Kidney (tissue), 13 donors: ENCODE measurements at regions not wholly inside any gene's neighbourhood (a gene's known extent, or its start where the extent isn't known, plus 50 kb on each side); places are given as distances from the start of the nearest gene placed in this dataset.

Source experiments
- DNase-seq, 5 donors: peaks; one replicate each; pipeline ENCODE4 v3.0.0-alpha.2; 2013 to 2020
- FAIRE-seq: peaks from 2 replicates; lab custom pipeline; 2012; peaks lifted over from hg19 to GRCh38; lab: Jason Lieb, UNC
- H3K27ac ChIP-seq, 2 donors: one replicate each; pipeline ENCODE4 v1.7.0; 2013; ENCODE audit warnings: low read depth in 2 of 2, low read length in 2 of 2, inconsistent platforms in 1 of 2
- H3K27me3 ChIP-seq: one replicate; pipeline ENCODE4 v1.7.1; 2013; ENCODE audit warnings: low read length, inconsistent platforms; ENCODE audit not compliant: control insufficient read depth, insufficient read depth
- H3K36me3 ChIP-seq, 3 donors: one replicate each; pipeline versions ENCODE4 v1.7.0 to v1.7.1; 2013; ENCODE audit warnings: low read length in 3 of 3, control low read depth in 1 of 3, inconsistent platforms in 1 of 3; ENCODE audit not compliant: insufficient read depth in 3 of 3, control insufficient read depth in 2 of 3
- H3K4me1 ChIP-seq, 3 donors: one replicate each; pipeline versions ENCODE4 v1.7.0 to v1.7.1; 2013; ENCODE audit warnings: low read length in 3 of 3, inconsistent platforms in 1 of 3, low read depth in 1 of 3; ENCODE audit not compliant: control insufficient read depth in 2 of 3, insufficient read depth in 2 of 3
- H3K4me3 ChIP-seq, 3 donors: one replicate each; pipeline versions ENCODE4 v1.7.0 to v1.8.1; 2013; ENCODE audit warnings: low read length in 3 of 3, control low read depth in 1 of 3, inconsistent platforms in 1 of 3
- H3K9ac ChIP-seq, 3 donors: one replicate each; pipeline versions ENCODE4 v1.7.0 to v1.7.1; 2013; ENCODE audit warnings: low read length in 3 of 3, control low read depth in 1 of 3, inconsistent platforms in 1 of 3
- H3K9me3 ChIP-seq, 3 donors: one replicate each; pipeline versions ENCODE4 v1.7.0 to v1.7.1; 2013; ENCODE audit warnings: low read length in 3 of 3, control low read depth in 1 of 3, inconsistent platforms in 1 of 3; ENCODE audit not compliant: control insufficient read depth in 2 of 3, insufficient read depth in 1 of 3
- CTCF ChIP-seq: IDR thresholded peaks from 3 replicates; pipeline ENCODE4 v1.5.1; 2012; ENCODE audit warnings: mild to moderate bottlenecking, moderate library complexity, borderline replicate concordance; ENCODE audit not compliant: insufficient read depth; ENCODE audit errors: extremely low read depth
- intact Hi-C: fragments of 100-400 bp; cut with DNase I; formaldehyde crosslinking; loops from one replicate; pipeline ENCODE4 v1.11.1; 2022
- donor health status: control.
- donor health status: control.
- donor health status: control.
- donor health status: control.
- donor health status: control.
- donor health status: DM: yes; HTN: yes; CAD: no.
- donor health status: Normal renal cell carcinoma (clear cell type).

GRCh38 chr2:129880971-129881370 lies 98.5 kb upstream of the RAB6C start:
- intact Hi-C loops: no loop called here
- no peak overlapping the region for H3K27ac ChIP-seq
- H3K9me3 ChIP-seq: no peaks in the 10 kb centered on the region
- H3K9ac ChIP-seq: no peak overlapping the region
- H3K4me3 ChIP-seq: no peak overlapping the region
- no peaks in the 10 kb centered on the region for H3K27me3 ChIP-seq
- no peaks in the 10 kb centered on the region for H3K36me3 ChIP-seq
- DNase-seq (peak in 1 of 5 donors; percentile 35), FAIRE-seq (no peak)
- no peak for TF ChIP-seq CTCF
- peaks cover 2 to 7% (median 3%) of the 10 kb centered on the region in 3 donors for H3K4me1 ChIP-seq

- TF ChIP-seq CTCF: no peak
- H3K9me3 ChIP-seq: no peaks in the 10 kb centered on the region
- FAIRE-seq (no peak), DNase-seq (no peak)
- H3K9ac ChIP-seq: no peak overlapping the region
- no peaks in the 10 kb centered on the region for H3K27me3 ChIP-seq
- intact Hi-C loops: no loop called here
- peaks cover 0 to under 1% (median 0%) of the 10 kb centered on the region in 3 donors for H3K4me1 ChIP-seq
- no peaks in the 10 kb centered on the region for H3K36me3 ChIP-seq
- H3K27ac ChIP-seq: no peak overlapping the region
- H3K4me3 ChIP-seq: no peak overlapping the region
These were observed 97.6 kb upstream of the RAB6C start for GRCh38 chr2:129881786-129882396.

DNA sequence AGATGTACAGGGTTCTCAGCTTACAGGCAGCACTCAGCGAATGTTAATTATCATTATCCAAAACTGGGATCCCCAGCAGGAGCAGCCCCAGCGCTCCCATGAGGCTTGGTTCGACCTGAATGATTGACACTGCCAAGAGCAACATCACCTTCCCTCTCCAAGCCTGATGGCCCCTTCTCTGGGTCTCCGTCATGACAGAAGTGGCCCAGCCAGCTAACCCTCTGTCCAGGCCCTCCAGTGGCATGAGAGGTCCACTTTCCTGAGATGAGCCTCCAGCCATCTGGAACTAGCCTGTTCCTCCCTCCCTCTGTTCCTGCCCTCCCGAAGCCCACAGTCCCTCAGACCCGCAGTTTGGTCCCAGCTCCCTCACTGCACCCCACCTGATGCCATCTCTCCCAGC lies 97.0 kb upstream of the RAB6C start:
- Histone ChIP-seq H3K4me1 (no peaks in the 10 kb centered on the region), H3K4me3 (no peak overlapping the region), H3K27me3 (no peaks in the 10 kb centered on the region), H3K9ac (no peak overlapping the region), H3K27ac (no peak overlapping the region), H3K9me3 (no peaks in the 10 kb centered on the region), H3K36me3 (no peaks in the 10 kb centered on the region)
- FAIRE-seq (no peak), DNase-seq (peak in 1 of 5 donors; percentile 11)
- TF ChIP-seq CTCF: no peak
- intact Hi-C loops: no loop called here

GRCh38 chr2:129883121-129883520 lies 96.3 kb upstream of the RAB6C start:
- intact Hi-C loops: no loop called here
- Histone ChIP-seq H3K27ac (no peak overlapping the region), H3K4me1 (no peaks in the 10 kb centered on the region), H3K27me3 (no peaks in the 10 kb centered on the region), H3K36me3 (no peaks in the 10 kb centered on the region), H3K9me3 (no peaks in the 10 kb centered on the region), H3K9ac (no peak overlapping the region), H3K4me3 (no peak overlapping the region)
- DNase-seq (no peak), FAIRE-seq (no peak)
- TF ChIP-seq CTCF: no peak
